IMR-90 (cell line): ENCODE measurements at regions not wholly inside any gene's neighbourhood (a gene's known extent, or its start where the extent isn't known, plus 50 kb on each side); places are given as distances from the start of the nearest gene placed in this dataset.

Experiments used
- ATAC-seq: fragments of 200-7000 bp; cut with Tn5 transposase; 2 replicates; pipeline ENCODE4 v1.9.1; 2020; ENCODE audit warnings: low read depth, mild to moderate bottlenecking, moderate library complexity
- BruUV-seq: library from RNA; stranded (reverse); fragments of 400-500 nt; replicated peaks from 2 replicates; lab custom pipeline; 2021; lab: Mats Ljungman, UMichigan
- CTCF ChIA-PET: fragments of 300-600 bp; formaldehyde crosslinking; extraction: SDS; loops from one replicate; lab custom pipeline; 2021; ENCODE audit warnings: antibody characterized with exemption; lab: Yijun Ruan, JAX
- POLR2A ChIA-PET: fragments of 300-600 bp; sonication (Branson Sonifier 250); formaldehyde crosslinking; loops from one replicate; lab custom pipeline; 2022; ENCODE audit warnings: antibody characterized with exemption; ENCODE audit not compliant: unreplicated experiment; lab: Charles Lee
- DNase-seq: peaks from one replicate; pipeline ENCODE4 v3.0.0; 2013
- H2AFZ ChIP-seq: replicated peaks from 2 replicates; pipeline ENCODE3; 2013; ENCODE audit warnings: low read length, mild to moderate bottlenecking; ENCODE audit not compliant: poor library complexity
- H2AK5ac ChIP-seq: 2 replicates; pipeline ENCODE4 v1.6.1; 2013; ENCODE audit warnings: low read depth, low read length, inconsistent platforms
- H2AK9ac ChIP-seq: replicated peaks from 2 replicates; pipeline ENCODE3; 2013; ENCODE audit warnings: mild to moderate bottlenecking, low read depth, low read length, moderate library complexity; ENCODE audit not compliant: poor library complexity
- H2BK120ac ChIP-seq: 2 replicates; pipeline ENCODE4 v1.6.1; 2013; ENCODE audit warnings: low read depth, low read length, inconsistent platforms
- H2BK15ac ChIP-seq: 3 replicates; pipeline ENCODE4 v1.6.1; 2013; ENCODE audit warnings: low read depth, low read length, inconsistent platforms
- H2BK20ac ChIP-seq: 2 replicates; pipeline ENCODE4 v1.6.1; 2013; ENCODE audit warnings: low read depth, mild to moderate bottlenecking, inconsistent platforms, low read length, moderate library complexity
- H2BK5ac ChIP-seq: 2 replicates; pipeline ENCODE4 v1.6.1; 2013; ENCODE audit warnings: mild to moderate bottlenecking, low read depth, low read length, inconsistent platforms; ENCODE audit not compliant: poor library complexity, severe bottlenecking
- H3K14ac ChIP-seq: replicated peaks from 2 replicates; pipeline ENCODE4 v1.6.1; 2013; ENCODE audit warnings: low read depth, low read length, inconsistent platforms
- H3K18ac ChIP-seq: 2 replicates; pipeline ENCODE4 v1.6.1; 2013; ENCODE audit warnings: low read depth, low read length, control low read depth
- H3K23ac ChIP-seq: 2 replicates; pipeline ENCODE4 v1.6.1; 2013; ENCODE audit warnings: low read depth, low read length, inconsistent platforms
- H3K27ac ChIP-seq: 2 replicates; pipeline ENCODE4 v1.5.1; 2013; ENCODE audit warnings: mild to moderate bottlenecking, control low read depth, low read length; ENCODE audit not compliant: insufficient read depth
- H3K27me3 ChIP-seq: 2 replicates; pipeline ENCODE4 v1.6.1; 2013; ENCODE audit warnings: low read length; ENCODE audit not compliant: control insufficient read depth, insufficient read depth
- H3K36me3 ChIP-seq: 2 replicates; pipeline ENCODE4 v1.6.1; 2013; ENCODE audit warnings: low read length, mixed read lengths; ENCODE audit not compliant: control insufficient read depth, insufficient read depth
- H3K4ac ChIP-seq: 2 replicates; pipeline ENCODE4 v1.6.1; 2013; ENCODE audit warnings: low read depth, low read length, inconsistent platforms
- H3K4me1 ChIP-seq: 2 replicates; pipeline ENCODE4 v1.6.1; 2013; ENCODE audit warnings: low read length, mixed read lengths; ENCODE audit not compliant: control insufficient read depth, insufficient read depth
- H3K4me2 ChIP-seq: 2 replicates; pipeline ENCODE4 v1.6.1; 2013; ENCODE audit warnings: low read depth, mild to moderate bottlenecking, control low read depth, low read length, moderate library complexity
- H3K4me3 ChIP-seq: 2 replicates; pipeline ENCODE4 v1.5.1; 2013; ENCODE audit warnings: low read depth, mild to moderate bottlenecking, control low read depth, low read length, moderate library complexity; ENCODE audit not compliant: insufficient read depth
- H3K56ac ChIP-seq: 2 replicates; pipeline ENCODE4 v1.6.1; 2013; ENCODE audit warnings: low read length, inconsistent platforms; ENCODE audit not compliant: insufficient read depth; ENCODE audit errors: extremely low read depth
- H3K79me1 ChIP-seq, 2 experiments: 2 replicates each; pipeline ENCODE4 v1.6.1; 2013; ENCODE audit warnings: low read length in 2 of 2, inconsistent platforms in 1 of 2, low read depth in 1 of 2
- H3K9ac ChIP-seq: 2 replicates; pipeline ENCODE4 v1.6.1; 2013; ENCODE audit warnings: low read depth, low read length, control low read depth
- H3K9me1 ChIP-seq: 2 replicates; pipeline ENCODE4 v1.6.1; 2013; ENCODE audit warnings: low read length, inconsistent platforms; ENCODE audit not compliant: insufficient read depth
- H3K9me3 ChIP-seq: 2 replicates; pipeline ENCODE4 v1.6.1; 2013; ENCODE audit warnings: low read length; ENCODE audit not compliant: control insufficient read depth, insufficient read depth
- H4K20me1 ChIP-seq: 2 replicates; pipeline ENCODE4 v1.6.1; 2013; ENCODE audit warnings: low read length, inconsistent platforms; ENCODE audit not compliant: insufficient read depth
- H4K5ac ChIP-seq: 2 replicates; pipeline ENCODE4 v1.6.1; 2013; ENCODE audit warnings: mild to moderate bottlenecking, low read depth, low read length, control low read depth
- H4K8ac ChIP-seq, 2 experiments: 2 replicates each; pipeline ENCODE4 v1.6.1; 2013; ENCODE audit warnings: low read depth in 2 of 2, low read length in 2 of 2, control low read depth in 1 of 2, inconsistent platforms in 1 of 2
- H4K91ac ChIP-seq: 2 replicates; pipeline ENCODE4 v1.6.1; 2013; ENCODE audit warnings: low read depth, low read length, inconsistent platforms; ENCODE audit not compliant: insufficient read depth
- NFE2L2 ChIP-seq: fragments of 150-350 bp; IDR thresholded peaks from 2 replicates; pipeline ENCODE4 v1.6.1; 2016; ENCODE audit warnings: low read depth, mild to moderate bottlenecking, low read length
- RAD21 ChIP-seq: IDR thresholded peaks from 2 replicates; pipeline ENCODE4 v1.6.1; 2012; ENCODE audit warnings: low read length, improper control_type of control experiment
- RFX5 ChIP-seq: IDR thresholded peaks from 2 replicates; pipeline ENCODE4 v1.8.0; 2012; ENCODE audit warnings: low read depth, mild to moderate bottlenecking, low read length, moderate library complexity
- SMC3 ChIP-seq: fragments of 150-350 bp; IDR thresholded peaks from 2 replicates; pipeline ENCODE4 v1.6.1; 2016; ENCODE audit warnings: low read depth, mild to moderate bottlenecking, antibody characterized with exemption, low read length, moderate library complexity
- WGBS, 2 experiments: methylation state at CpG; one replicate each; pipeline versions ENCODE4 v1.1.5 to v1.1.7; 2013; ENCODE audit warnings: missing lambda C conversion rate in 2 of 2; ENCODE audit not compliant: insufficient read length in 1 of 2; ENCODE audit errors: extremely low coverage in 2 of 2; 5-methylcytosine and 5-hydroxymethylcytosine counted together
- dilution Hi-C: fragments of 300-500 bp; cut with HindIII; formaldehyde crosslinking; loops from one replicate; pipeline ENCODE4 v1.14.3; 2018; ENCODE audit warnings: low sequenced_read_pairs; ENCODE audit not compliant: unreplicated experiment
- in situ Hi-C: fragments of 300-500 bp; cut with MboI; formaldehyde crosslinking; loops from 3 replicates; pipeline ENCODE4 v1.14.3; 2019; ENCODE audit warnings: low sequenced_read_pairs, inconsistent platforms, mixed read lengths
- intact Hi-C: fragments of 100-400 bp; cut with micrococcal nuclease; formaldehyde crosslinking; loops from 2 replicates; pipeline ENCODE4 v1.10.0; 2022

GRCh38 chr9:120110520-120110919 lies 469.4 kb downstream of the CDK5RAP2 start:
- in situ Hi-C loops = no loop called here
- no peak overlapping the region for H3K9ac ChIP-seq
- H4K20me1 ChIP-seq = no peaks in the 10 kb centered on the region
- H3K4me2 ChIP-seq = no peak overlapping the region
- H4K8ac ChIP-seq = no peak overlapping the region
- POLR2A ChIA-PET = no interaction called here
- no peak overlapping the region for H3K23ac ChIP-seq
- BruUV-seq = no TSS peak
- intact Hi-C loops = no loop called here
- H3K14ac ChIP-seq = no peak overlapping the region
- H2AK9ac ChIP-seq = no peak overlapping the region
- no peaks in the 10 kb centered on the region for H3K9me3 ChIP-seq
- no peak overlapping the region for H3K27ac ChIP-seq
- dilution Hi-C loops = no loop called here
- no peak overlapping the region for H4K5ac ChIP-seq
- no peaks in the 10 kb centered on the region for H3K79me1 ChIP-seq
- no peak overlapping the region for H2AFZ ChIP-seq
- no peak overlapping the region for H2BK120ac ChIP-seq
- no peaks in the 10 kb centered on the region for H3K27me3 ChIP-seq
- H3K4me3 ChIP-seq = no peak overlapping the region
- no peak overlapping the region for H4K91ac ChIP-seq
- WGBS, 2 experiments = no CpG with 5 or more reads among the region's 1 CpG
- no peaks in the 10 kb centered on the region for H3K4me1 ChIP-seq
- H3K4ac ChIP-seq = no peak overlapping the region
- TF ChIP-seq NFE2L2 (no peak), RFX5 (no peak), SMC3 (no peak), RAD21 (no peak)
- ATAC-seq (no peak), DNase-seq (no peak)
- no peak overlapping the region for H2BK5ac ChIP-seq
- H2BK15ac ChIP-seq = no peak overlapping the region
- no peaks in the 10 kb centered on the region for H3K9me1 ChIP-seq
- no peak overlapping the region for H3K56ac ChIP-seq
- no peaks in the 10 kb centered on the region for H3K36me3 ChIP-seq
- CTCF ChIA-PET = no interaction called here
- no peak overlapping the region for H3K18ac ChIP-seq
- H2BK20ac ChIP-seq = no peak overlapping the region
- H2AK5ac ChIP-seq = no peak overlapping the region
